Mammary epithelial cell (primary cell): ENCODE measurements at regions not wholly inside any gene's neighbourhood (a gene's known extent, or its start where the extent isn't known, plus 50 kb on each side); places are given as distances from the start of the nearest gene placed in this dataset.

Experiments
- EZH2 ChIP-seq: IDR thresholded peaks from 2 replicates; pipeline ENCODE4 v1.6.1; 2012; ENCODE audit warnings: low read length, inconsistent platforms, borderline replicate concordance
- TF ChIP-seq, protein P1 (sequence below), 2 donors: IDR thresholded peaks in 1 of 2; conservative IDR thresholded peaks in 1 of 2; 2 replicates each; pipeline ENCODE4 v1.5.1; 2011 to 2012; ENCODE audit warnings: inconsistent platforms in 2 of 2, low read length in 2 of 2, mild to moderate bottlenecking in 2 of 2, control low read depth in 1 of 2, low read depth in 1 of 2; ENCODE audit not compliant: insufficient read depth in 1 of 2; ENCODE audit errors: extremely low read depth in 1 of 2

DNA sequence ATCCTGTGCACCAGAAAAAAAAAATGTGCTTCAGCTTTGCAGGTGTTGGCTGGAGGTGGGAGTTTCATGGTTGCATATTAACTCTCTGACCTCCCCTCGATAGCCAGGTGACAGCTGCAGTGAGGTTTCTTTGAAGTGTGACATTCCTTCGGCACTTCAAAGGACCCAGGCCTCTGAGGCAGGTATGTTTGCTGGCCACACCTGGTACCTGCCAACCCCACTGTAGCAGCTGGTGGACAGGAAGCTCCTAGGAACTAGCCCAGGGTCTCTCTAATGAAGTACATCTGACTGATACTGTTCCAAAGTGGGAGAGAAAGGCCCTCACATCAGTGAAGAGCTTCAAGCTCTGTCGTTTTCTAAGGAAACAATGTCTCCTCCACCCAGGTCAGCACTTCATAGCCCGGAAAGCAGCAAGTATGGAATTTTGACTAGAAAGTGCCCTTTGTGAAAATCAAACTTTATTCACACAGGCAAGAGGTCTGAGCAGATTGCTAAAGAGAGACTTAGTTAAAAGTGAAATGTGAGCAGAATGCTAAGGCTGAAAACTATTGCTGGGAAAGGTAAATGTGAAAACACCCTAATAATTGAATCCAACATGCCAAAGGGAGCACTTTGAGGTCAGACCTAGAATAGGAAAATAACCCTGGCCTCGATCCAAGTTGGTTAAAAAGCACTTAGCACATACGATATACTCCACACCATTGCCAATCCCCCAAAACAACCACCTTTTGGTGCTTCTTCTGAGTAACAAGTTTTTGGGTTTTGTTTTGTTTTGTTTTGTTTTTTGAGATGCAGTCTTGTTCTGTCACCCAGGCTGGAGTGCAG, 71.3 kb downstream of the PHLDA1 start:
- no peak for TF ChIP-seq EZH2
- TF ChIP-seq, protein P1, sequence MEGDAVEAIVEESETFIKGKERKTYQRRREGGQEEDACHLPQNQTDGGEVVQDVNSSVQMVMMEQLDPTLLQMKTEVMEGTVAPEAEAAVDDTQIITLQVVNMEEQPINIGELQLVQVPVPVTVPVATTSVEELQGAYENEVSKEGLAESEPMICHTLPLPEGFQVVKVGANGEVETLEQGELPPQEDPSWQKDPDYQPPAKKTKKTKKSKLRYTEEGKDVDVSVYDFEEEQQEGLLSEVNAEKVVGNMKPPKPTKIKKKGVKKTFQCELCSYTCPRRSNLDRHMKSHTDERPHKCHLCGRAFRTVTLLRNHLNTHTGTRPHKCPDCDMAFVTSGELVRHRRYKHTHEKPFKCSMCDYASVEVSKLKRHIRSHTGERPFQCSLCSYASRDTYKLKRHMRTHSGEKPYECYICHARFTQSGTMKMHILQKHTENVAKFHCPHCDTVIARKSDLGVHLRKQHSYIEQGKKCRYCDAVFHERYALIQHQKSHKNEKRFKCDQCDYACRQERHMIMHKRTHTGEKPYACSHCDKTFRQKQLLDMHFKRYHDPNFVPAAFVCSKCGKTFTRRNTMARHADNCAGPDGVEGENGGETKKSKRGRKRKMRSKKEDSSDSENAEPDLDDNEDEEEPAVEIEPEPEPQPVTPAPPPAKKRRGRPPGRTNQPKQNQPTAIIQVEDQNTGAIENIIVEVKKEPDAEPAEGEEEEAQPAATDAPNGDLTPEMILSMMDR (conservative IDR thresholded peaks at IDR 0.05 in 1 of 2, IDR thresholded peaks at IDR 0.05 in 1 of 2; ENCODE audit: extremely low read depth in 1 of 2, insufficient read depth in 1 of 2, low read depth in 1 of 2, low read length in 2 of 2): no peak
